GM21381 (cell line): ENCODE measurements at regions not wholly inside any gene's neighbourhood (a gene's known extent, or its start where the extent isn't known, plus 50 kb on each side); places are given as distances from the start of the nearest gene placed in this dataset.

Experiments
- ATAC-seq: cut with Tn5 transposase; IDR thresholded peaks from one replicate; pipeline ENCODE4 v1.9.1; 2021; ENCODE audit warnings: mild to moderate bottlenecking, moderate library complexity; ENCODE audit not compliant: unreplicated experiment

GRCh38 chr13:109897988-109898624 lies 111.7 kb upstream of the IRS2 start:
- no peak for ATAC-seq

GRCh38 chr13:109892101-109892500 lies 105.7 kb upstream of the IRS2 start:
- no peak for ATAC-seq

- no peak for ATAC-seq
Observed at GRCh38 chr13:109885235-109885634, 98.9 kb upstream of the IRS2 start.

GRCh38 chr13:109884462-109884861 lies 98.1 kb upstream of the IRS2 start:
- no peak for ATAC-seq

GRCh38 chr13:109883181-109884180 lies 97.1 kb upstream of the IRS2 start:
- no peak for ATAC-seq

- ATAC-seq: no peak
Observed at GRCh38 chr13:109881961-109882558, 95.7 kb upstream of the IRS2 start.

- ATAC-seq: no peak
Observed at GRCh38 chr13:109881347-109881725, 95.0 kb upstream of the IRS2 start.

GRCh38 chr13:109880371-109881346 lies 94.3 kb upstream of the IRS2 start:
- no peak for ATAC-seq

- ATAC-seq: no peak
Observed at GRCh38 chr13:109879338-109879737, 93.0 kb upstream of the IRS2 start.

GRCh38 chr13:109877809-109878208 lies 91.4 kb upstream of the IRS2 start:
- no peak for ATAC-seq

GRCh38 chr13:109875746-109876145 lies 89.4 kb upstream of the IRS2 start:
- ATAC-seq: no peak

- no peak for ATAC-seq
Observed at GRCh38 chr13:109874484-109875454, 88.4 kb upstream of the IRS2 start.

- ATAC-seq: no peak
Observed at GRCh38 chr13:109873351-109874123, 87.2 kb upstream of the IRS2 start.

- ATAC-seq: no peak
Observed at GRCh38 chr13:109872864-109873263, 86.5 kb upstream of the IRS2 start.

GRCh38 chr13:109870696-109871370 lies 84.5 kb upstream of the IRS2 start:
- no peak for ATAC-seq

- no peak for ATAC-seq
Observed at GRCh38 chr13:109870274-109870673, 83.9 kb upstream of the IRS2 start.

GRCh38 chr13:109869312-109870237 lies 83.2 kb upstream of the IRS2 start:
- no peak for ATAC-seq
